HG02885 (cell line): ENCODE measurements at regions not wholly inside any gene's neighbourhood (a gene's known extent, or its start where the extent isn't known, plus 50 kb on each side); places are given as distances from the start of the nearest gene placed in this dataset.

Experiments used
- ATAC-seq: cut with Tn5 transposase; IDR thresholded peaks from one replicate; pipeline ENCODE4 v1.9.1; 2021; ENCODE audit warnings: mild to moderate bottlenecking; ENCODE audit not compliant: unreplicated experiment, poor library complexity

GRCh38 chr11:116567721-116568242, 205.0 kb downstream of the BUD13 start:
- no peak for ATAC-seq

- ATAC-seq: no peak
Observed at GRCh38 chr11:116563712-116564047, 209.1 kb downstream of the BUD13 start.

- peak; percentile 62 for ATAC-seq
Observed at GRCh38 chr11:116563028-116563711, 209.6 kb downstream of the BUD13 start.

GRCh38 chr11:116560589-116560988, 212.2 kb downstream of the BUD13 start:
- ATAC-seq: no peak

- no peak for ATAC-seq
Observed at GRCh38 chr11:116558504-116559211, 214.1 kb downstream of the BUD13 start.

- ATAC-seq: no peak
Observed at GRCh38 chr11:116557282-116557681, 215.5 kb downstream of the BUD13 start.

- ATAC-seq: no peak
Observed at GRCh38 chr11:116556483-116556882, 216.3 kb downstream of the BUD13 start.

GRCh38 chr11:116553482-116553881, 219.3 kb downstream of the BUD13 start:
- no peak for ATAC-seq

- ATAC-seq: no peak
Observed at GRCh38 chr11:116551576-116551975, 221.2 kb downstream of the BUD13 start.

- ATAC-seq: no peak
Observed at GRCh38 chr11:116548256-116548655, 224.5 kb downstream of the BUD13 start.

- no peak for ATAC-seq
Observed at GRCh38 chr11:116547571-116547970, 225.2 kb downstream of the BUD13 start.

GRCh38 chr11:116545912-116546311, 226.9 kb downstream of the BUD13 start:
- no peak for ATAC-seq

- ATAC-seq: no peak
Observed at GRCh38 chr11:116544721-116545120, 228.1 kb downstream of the BUD13 start.

GRCh38 chr11:116543911-116544475, 228.8 kb downstream of the BUD13 start:
- ATAC-seq: no peak

- no peak for ATAC-seq
Observed at GRCh38 chr11:116543099-116543498, 229.7 kb downstream of the BUD13 start.

GRCh38 chr11:116542406-116542805, 230.4 kb downstream of the BUD13 start:
- ATAC-seq: no peak

GRCh38 chr11:116541460-116541859, 231.3 kb downstream of the BUD13 start:
- ATAC-seq: no peak

GRCh38 chr11:116540645-116541304, 232.0 kb downstream of the BUD13 start:
- no peak for ATAC-seq

- ATAC-seq: no peak
Observed at GRCh38 chr11:116539836-116540418, 232.9 kb downstream of the BUD13 start.

- no peak for ATAC-seq
Observed at GRCh38 chr11:116539211-116539610, 233.6 kb downstream of the BUD13 start.

GRCh38 chr11:116538677-116539076, 234.1 kb downstream of the BUD13 start:
- no peak for ATAC-seq
